ENCODE measurements at regions not wholly inside any gene's neighbourhood (a gene's known extent, or its start where the extent isn't known, plus 50 kb on each side); places are given as distances from the start of the nearest gene placed in this dataset.

DNA sequence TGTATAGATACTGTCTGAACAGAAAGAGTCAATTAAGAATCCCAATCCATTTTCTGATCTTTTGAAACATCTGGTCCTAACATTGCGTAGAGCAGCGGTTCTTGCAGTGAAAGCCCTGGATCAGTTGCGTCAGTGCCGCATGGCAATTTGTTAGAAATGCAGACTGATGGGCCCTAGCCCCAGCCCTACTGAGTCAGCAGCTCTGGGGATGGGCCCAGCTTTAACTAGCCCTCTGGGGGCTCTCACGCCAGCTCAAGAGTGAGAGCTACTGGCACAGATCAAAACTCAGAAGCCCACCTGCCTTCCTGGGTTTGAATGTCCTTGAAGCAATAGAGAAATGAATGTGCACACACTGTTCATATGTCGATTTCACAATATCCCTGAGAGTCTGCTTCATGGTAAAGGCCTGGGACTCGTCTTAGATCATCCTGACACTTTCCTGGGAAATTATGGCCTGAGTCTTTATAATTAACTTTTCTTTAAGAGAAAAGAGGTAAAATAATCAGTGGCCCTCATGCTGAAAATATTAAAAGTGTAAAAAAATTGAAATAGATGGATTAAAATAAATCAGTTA is 206.8 kb upstream of the TMTC4 start:
- TF ChIP-seq, protein P1, sequence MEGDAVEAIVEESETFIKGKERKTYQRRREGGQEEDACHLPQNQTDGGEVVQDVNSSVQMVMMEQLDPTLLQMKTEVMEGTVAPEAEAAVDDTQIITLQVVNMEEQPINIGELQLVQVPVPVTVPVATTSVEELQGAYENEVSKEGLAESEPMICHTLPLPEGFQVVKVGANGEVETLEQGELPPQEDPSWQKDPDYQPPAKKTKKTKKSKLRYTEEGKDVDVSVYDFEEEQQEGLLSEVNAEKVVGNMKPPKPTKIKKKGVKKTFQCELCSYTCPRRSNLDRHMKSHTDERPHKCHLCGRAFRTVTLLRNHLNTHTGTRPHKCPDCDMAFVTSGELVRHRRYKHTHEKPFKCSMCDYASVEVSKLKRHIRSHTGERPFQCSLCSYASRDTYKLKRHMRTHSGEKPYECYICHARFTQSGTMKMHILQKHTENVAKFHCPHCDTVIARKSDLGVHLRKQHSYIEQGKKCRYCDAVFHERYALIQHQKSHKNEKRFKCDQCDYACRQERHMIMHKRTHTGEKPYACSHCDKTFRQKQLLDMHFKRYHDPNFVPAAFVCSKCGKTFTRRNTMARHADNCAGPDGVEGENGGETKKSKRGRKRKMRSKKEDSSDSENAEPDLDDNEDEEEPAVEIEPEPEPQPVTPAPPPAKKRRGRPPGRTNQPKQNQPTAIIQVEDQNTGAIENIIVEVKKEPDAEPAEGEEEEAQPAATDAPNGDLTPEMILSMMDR (conservative IDR thresholded peaks at IDR 0.05; ENCODE audit: low read length): no peak
- H3K4me3 ChIP-seq (ENCODE audit: low read length): no peak overlapping the region
- peak; percentile 71 for DNase-seq (ENCODE audit: low read depth)

DNA sequence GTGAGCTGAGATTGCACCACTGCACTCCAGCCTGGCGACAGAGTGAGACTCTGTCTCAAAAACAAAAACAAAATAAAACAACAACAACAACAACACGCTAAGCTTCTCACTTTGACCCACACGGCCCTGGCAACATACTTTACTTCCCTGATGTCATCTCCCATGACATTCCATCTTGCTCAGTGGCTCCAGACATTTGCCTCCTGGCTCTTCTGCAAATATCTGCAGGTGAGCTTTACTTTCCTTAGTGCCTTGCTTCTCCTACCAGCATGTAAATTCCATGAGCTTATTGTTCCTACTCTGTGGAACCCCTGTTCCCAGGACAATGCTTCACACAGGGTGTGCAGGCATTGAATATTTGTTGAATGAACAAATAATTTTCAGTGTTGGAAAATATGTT is 205.6 kb upstream of the TMTC4 start:
- no peak for DNase-seq (ENCODE audit: low read depth)
- TF ChIP-seq, protein P1 (conservative IDR thresholded peaks at IDR 0.05; ENCODE audit: low read length): no peak
- H3K4me3 ChIP-seq (ENCODE audit: low read length): no peak overlapping the region

- H3K4me3 ChIP-seq (ENCODE audit: low read length): no peak overlapping the region
- no peak for DNase-seq (ENCODE audit: low read depth)
- TF ChIP-seq, protein P1 (conservative IDR thresholded peaks at IDR 0.05; ENCODE audit: low read length): no peak
Measured at GRCh38 chr13:100879255-100879654, 204.7 kb upstream of the TMTC4 start.

- DNase-seq (ENCODE audit: low read depth): no peak
- TF ChIP-seq, protein P1 (conservative IDR thresholded peaks at IDR 0.05; ENCODE audit: low read length): no peak
- no peak overlapping the region for H3K4me3 ChIP-seq (ENCODE audit: low read length)
Measured at GRCh38 chr13:100876044-100876403, 201.4 kb upstream of the TMTC4 start.

- peak; percentile 91 for DNase-seq (ENCODE audit: low read depth)
- TF ChIP-seq, protein P1 (conservative IDR thresholded peaks at IDR 0.05; ENCODE audit: low read length): no peak
- no peak overlapping the region for H3K4me3 ChIP-seq (ENCODE audit: low read length)
Measured at GRCh38 chr13:100875392-100876043, 200.9 kb upstream of the TMTC4 start.

DNA sequence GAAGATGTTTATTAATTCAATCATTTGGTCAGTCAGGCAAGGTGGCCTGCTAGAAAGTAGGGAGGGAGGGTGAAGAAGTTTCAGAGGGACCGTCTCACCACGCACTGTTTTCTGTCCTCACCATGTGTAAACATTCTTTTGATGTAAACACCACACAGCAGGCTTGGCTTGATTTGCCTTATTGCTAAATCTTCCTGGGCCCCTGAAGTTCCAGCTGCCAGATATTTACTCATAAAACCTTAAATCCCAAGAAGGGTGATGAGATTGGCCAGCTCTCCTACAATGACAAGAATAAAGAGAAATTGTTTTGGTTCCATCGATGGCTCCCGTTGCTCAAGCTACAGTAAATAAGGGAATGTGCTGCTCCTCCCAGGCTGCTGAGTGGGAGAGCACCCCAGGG is 198.2 kb upstream of the TMTC4 start:
- TF ChIP-seq, protein P1 (conservative IDR thresholded peaks at IDR 0.05; ENCODE audit: low read length): no peak
- H3K4me3 ChIP-seq (ENCODE audit: low read length): no peak overlapping the region
- peak; percentile 9 for DNase-seq (ENCODE audit: low read depth)

DNA sequence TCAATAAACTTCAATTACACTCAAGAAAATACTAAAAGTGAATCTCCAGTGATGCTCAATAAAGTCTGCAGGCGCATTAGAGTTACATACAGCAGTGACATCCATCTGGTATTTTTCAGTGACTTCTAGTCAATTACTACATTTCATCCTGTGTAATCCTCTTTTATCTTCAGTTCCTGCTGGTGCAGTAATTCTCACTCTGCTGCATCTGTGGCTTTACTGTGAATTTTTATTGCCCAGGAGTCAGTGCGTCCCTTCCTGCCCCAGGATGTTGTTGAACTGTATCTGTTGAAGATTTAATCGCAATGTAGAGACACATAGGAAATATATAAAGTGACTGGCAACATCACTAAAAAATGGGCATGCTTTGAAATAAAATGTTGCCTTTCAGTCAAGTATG is 196.3 kb upstream of the TMTC4 start:
- DNase-seq (ENCODE audit: low read depth): no peak
- H3K4me3 ChIP-seq (ENCODE audit: low read length): no peak overlapping the region
- TF ChIP-seq, protein P1 (conservative IDR thresholded peaks at IDR 0.05; ENCODE audit: low read length): no peak

All from AG10803 (cell line).